ENCODE measurements at regions not wholly inside any gene's neighbourhood (a gene's known extent, or its start where the extent isn't known, plus 50 kb on each side); places are given as distances from the start of the nearest gene placed in this dataset.
A peak's percentile ranks its signal among the peaks of the same experiment; 100 is the strongest.

DNA sequence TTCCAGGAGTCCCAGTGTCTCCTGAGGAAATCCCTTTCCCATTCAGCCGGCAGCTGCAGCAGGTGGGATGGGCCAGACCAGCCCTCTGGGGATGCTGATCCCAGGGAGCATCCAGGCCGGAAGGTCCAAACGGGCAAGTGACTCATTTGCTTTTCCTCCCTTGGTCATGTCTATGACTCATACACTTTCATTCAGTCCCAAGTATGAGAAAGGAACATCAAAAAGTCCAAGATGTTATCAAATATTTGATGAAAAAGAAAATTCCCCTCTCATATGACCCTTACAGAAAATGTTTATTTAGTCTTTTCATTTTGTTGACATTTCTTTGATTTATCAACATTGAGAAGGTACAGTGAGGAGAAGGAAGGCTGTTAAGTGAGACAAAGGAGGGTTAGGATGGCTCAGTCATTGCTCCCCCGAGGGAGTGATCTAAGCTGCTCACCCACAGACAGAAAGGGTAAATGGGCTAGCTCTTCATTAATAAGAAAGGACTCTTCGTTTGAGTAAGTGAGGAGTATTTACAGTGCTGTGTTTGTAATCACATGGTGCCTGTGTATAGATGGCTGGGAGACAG is 117.6 kb upstream of the ANKRD55 start (continued):
- TF ChIP-seq RORA (CRISPR knock-in tag; IDR thresholded peaks at IDR 0.05) (no peak), MED1 (CRISPR knock-in tag; IDR thresholded peaks at IDR 0.05) (peak; percentile 78), XRCC5 (optimal IDR thresholded peaks at IDR 0.05; ENCODE audit: low read length) (peak; percentile 73), ATRX (CRISPR knock-in tag; IDR thresholded peaks at IDR 0.05; ENCODE audit: borderline replicate concordance) (no peak), SALL1 (CRISPR knock-in tag; IDR thresholded peaks at IDR 0.05) (peak; percentile 91), SP5 (CRISPR knock-in tag; IDR thresholded peaks at IDR 0.05; ENCODE audit: borderline replicate concordance, low read depth) (0 out of 2 replicates have a peak, but pooled peaks have one; percentile 25), SOX6 (IDR thresholded peaks at IDR 0.05) (no peak), SOX6 (CRISPR knock-in tag; IDR thresholded peaks at IDR 0.05) (peak; percentile 76), ZNF75D (CRISPR knock-in tag; IDR thresholded peaks at IDR 0.05; ENCODE audit: borderline replicate concordance) (no peak), POGZ (CRISPR knock-in tag; IDR thresholded peaks at IDR 0.05) (peak; percentile 63; the same call in 1 of the 2 replicates), GATAD2A (CRISPR knock-in tag; IDR thresholded peaks at IDR 0.05) (peak; percentile 73), ZNF136 (CRISPR knock-in tag; IDR thresholded peaks at IDR 0.05; ENCODE audit: low read depth) (0 out of 2 replicates have a peak, but pooled peaks have one; percentile 39), ISL2 (CRISPR knock-in tag; IDR thresholded peaks at IDR 0.05) (peak; percentile 40; the same call in 1 of the 2 replicates), TCF7 (IDR thresholded peaks at IDR 0.05; ENCODE audit: low read depth) (peak; percentile 73; the same call in 1 of the 2 replicates), NCOR1 (IDR thresholded peaks at IDR 0.05; ENCODE audit: borderline replicate concordance, low read length) (peak; percentile 66; the same call in 1 of the 2 replicates), CEBPG (CRISPR knock-in tag; IDR thresholded peaks at IDR 0.05) (0 out of 2 replicates have a peak, but pooled peaks have one; percentile 24)
- TF ChIP-seq, protein P1, sequence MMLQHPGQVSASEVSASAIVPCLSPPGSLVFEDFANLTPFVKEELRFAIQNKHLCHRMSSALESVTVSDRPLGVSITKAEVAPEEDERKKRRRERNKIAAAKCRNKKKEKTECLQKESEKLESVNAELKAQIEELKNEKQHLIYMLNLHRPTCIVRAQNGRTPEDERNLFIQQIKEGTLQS (CRISPR knock-in tag; IDR thresholded peaks at IDR 0.05): peak; percentile 95
- TF ChIP-seq, protein P2, sequence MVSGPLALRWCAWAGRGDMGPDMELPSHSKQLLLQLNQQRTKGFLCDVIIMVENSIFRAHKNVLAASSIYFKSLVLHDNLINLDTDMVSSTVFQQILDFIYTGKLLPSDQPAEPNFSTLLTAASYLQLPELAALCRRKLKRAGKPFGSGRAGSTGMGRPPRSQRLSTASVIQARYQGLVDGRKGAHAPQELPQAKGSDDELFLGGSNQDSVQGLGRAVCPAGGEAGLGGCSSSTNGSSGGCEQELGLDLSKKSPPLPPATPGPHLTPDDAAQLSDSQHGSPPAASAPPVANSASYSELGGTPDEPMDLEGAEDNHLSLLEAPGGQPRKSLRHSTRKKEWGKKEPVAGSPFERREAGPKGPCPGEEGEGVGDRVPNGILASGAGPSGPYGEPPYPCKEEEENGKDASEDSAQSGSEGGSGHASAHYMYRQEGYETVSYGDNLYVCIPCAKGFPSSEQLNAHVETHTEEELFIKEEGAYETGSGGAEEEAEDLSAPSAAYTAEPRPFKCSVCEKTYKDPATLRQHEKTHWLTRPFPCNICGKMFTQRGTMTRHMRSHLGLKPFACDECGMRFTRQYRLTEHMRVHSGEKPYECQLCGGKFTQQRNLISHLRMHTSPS (CRISPR knock-in tag; IDR thresholded peaks at IDR 0.05; ENCODE audit: low read depth): no peak
- TF ChIP-seq, protein P3, sequence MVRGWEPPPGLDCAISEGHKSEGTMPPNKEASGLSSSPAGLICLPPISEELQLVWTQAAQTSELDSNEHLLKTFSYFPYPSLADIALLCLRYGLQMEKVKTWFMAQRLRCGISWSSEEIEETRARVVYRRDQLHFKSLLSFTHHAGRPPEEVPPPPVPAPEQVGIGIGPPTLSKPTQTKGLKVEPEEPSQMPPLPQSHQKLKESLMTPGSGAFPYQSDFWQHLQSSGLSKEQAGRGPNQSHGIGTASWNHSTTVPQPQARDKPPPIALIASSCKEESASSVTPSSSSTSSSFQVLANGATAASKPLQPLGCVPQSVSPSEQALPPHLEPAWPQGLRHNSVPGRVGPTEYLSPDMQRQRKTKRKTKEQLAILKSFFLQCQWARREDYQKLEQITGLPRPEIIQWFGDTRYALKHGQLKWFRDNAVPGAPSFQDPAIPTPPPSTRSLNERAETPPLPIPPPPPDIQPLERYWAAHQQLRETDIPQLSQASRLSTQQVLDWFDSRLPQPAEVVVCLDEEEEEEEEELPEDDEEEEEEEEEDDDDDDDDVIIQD (CRISPR knock-in tag; IDR thresholded peaks at IDR 0.05; ENCODE audit: low read depth): peak; percentile 82
- TF ChIP-seq, protein P4, sequence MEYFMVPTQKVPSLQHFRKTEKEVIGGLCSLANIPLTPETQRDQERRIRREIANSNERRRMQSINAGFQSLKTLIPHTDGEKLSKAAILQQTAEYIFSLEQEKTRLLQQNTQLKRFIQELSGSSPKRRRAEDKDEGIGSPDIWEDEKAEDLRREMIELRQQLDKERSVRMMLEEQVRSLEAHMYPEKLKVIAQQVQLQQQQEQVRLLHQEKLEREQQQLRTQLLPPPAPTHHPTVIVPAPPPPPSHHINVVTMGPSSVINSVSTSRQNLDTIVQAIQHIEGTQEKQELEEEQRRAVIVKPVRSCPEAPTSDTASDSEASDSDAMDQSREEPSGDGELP (IDR thresholded peaks at IDR 0.05; ENCODE audit: borderline replicate concordance, low read depth): peak; percentile 14; the same call in 1 of the 2 replicates
- TF ChIP-seq, protein P5, sequence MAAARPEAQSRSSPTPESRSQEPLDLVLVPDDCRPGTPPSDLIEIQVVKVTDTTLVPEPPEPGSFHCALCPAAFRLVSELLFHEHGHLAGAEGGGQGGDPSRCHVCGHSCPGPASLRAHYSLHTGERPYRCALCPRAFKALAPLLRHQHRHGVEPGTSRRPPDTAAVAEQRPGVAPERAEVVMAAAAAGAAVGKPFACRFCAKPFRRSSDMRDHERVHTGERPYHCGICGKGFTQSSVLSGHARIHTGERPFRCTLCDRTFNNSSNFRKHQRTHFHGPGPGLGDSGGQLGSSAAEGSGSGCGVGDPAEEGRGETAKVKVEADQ (CRISPR knock-in tag; IDR thresholded peaks at IDR 0.05; ENCODE audit: borderline replicate concordance): 0 out of 2 replicates have a peak, but pooled peaks have one; percentile 73
- TF ChIP-seq, protein P6, sequence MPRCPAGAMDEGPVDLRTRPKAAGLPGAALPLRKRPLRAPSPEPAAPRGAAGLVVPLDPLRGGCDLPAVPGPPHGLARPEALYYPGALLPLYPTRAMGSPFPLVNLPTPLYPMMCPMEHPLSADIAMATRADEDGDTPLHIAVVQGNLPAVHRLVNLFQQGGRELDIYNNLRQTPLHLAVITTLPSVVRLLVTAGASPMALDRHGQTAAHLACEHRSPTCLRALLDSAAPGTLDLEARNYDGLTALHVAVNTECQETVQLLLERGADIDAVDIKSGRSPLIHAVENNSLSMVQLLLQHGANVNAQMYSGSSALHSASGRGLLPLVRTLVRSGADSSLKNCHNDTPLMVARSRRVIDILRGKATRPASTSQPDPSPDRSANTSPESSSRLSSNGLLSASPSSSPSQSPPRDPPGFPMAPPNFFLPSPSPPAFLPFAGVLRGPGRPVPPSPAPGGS (CRISPR knock-in tag; IDR thresholded peaks at IDR 0.05): 0 out of 2 replicates have a peak, but pooled peaks have one; percentile 39
- TF ChIP-seq, protein P7, sequence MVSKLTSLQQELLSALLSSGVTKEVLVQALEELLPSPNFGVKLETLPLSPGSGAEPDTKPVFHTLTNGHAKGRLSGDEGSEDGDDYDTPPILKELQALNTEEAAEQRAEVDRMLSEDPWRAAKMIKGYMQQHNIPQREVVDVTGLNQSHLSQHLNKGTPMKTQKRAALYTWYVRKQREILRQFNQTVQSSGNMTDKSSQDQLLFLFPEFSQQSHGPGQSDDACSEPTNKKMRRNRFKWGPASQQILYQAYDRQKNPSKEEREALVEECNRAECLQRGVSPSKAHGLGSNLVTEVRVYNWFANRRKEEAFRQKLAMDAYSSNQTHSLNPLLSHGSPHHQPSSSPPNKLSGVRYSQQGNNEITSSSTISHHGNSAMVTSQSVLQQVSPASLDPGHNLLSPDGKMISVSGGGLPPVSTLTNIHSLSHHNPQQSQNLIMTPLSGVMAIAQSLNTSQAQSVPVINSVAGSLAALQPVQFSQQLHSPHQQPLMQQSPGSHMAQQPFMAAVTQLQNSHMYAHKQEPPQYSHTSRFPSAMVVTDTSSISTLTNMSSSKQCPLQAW (CRISPR knock-in tag; IDR thresholded peaks at IDR 0.05): peak; percentile 58; the same call in 1 of the 2 replicates

Measured in HepG2 (cell line).